LNCAP (cell line): ENCODE measurements at regions not wholly inside any gene's neighbourhood (a gene's known extent, or its start where the extent isn't known, plus 50 kb on each side); places are given as distances from the start of the nearest gene placed in this dataset.

ENCODE experiments used
- CTCF ChIP-seq: fragments of 450-650 bp; IDR thresholded peaks from 2 replicates; pipeline ENCODE4 v1.5.1; 2017; ENCODE audit warnings: mild to moderate bottlenecking

- TF ChIP-seq CTCF, result no peak
These were observed 119.3 kb upstream of the AGBL1 start for GRCh38 chr15:85960381-85960780.

GRCh38 chr15:85961821-85962220 is 117.8 kb upstream of the AGBL1 start:
- TF ChIP-seq CTCF, result no peak

- no peak for TF ChIP-seq CTCF
These were observed 116.4 kb upstream of the AGBL1 start for GRCh38 chr15:85963262-85963760.

- TF ChIP-seq CTCF, result no peak
These were observed 115.2 kb upstream of the AGBL1 start for GRCh38 chr15:85964471-85964870.

GRCh38 chr15:85967553-85967952 is 112.1 kb upstream of the AGBL1 start:
- no peak for TF ChIP-seq CTCF

- no peak for TF ChIP-seq CTCF
These were observed 106.7 kb upstream of the AGBL1 start for GRCh38 chr15:85972805-85973540.

- no peak for TF ChIP-seq CTCF
These were observed 105.9 kb upstream of the AGBL1 start for GRCh38 chr15:85973584-85974347.
